GM18519 (cell line): ENCODE measurements at regions not wholly inside any gene's neighbourhood (a gene's known extent, or its start where the extent isn't known, plus 50 kb on each side); places are given as distances from the start of the nearest gene placed in this dataset.
"Not testable (repeated sequence)": the region's sequence is repeated elsewhere in the genome, so short reads cannot be mapped to it uniquely, and the experiment has no call there.

Experiments used
- ATAC-seq: cut with Tn5 transposase; IDR thresholded peaks from one replicate; pipeline ENCODE4 v1.9.1; 2021; ENCODE audit warnings: mild to moderate bottlenecking, moderate library complexity; ENCODE audit not compliant: unreplicated experiment, low FRiP score

DNA sequence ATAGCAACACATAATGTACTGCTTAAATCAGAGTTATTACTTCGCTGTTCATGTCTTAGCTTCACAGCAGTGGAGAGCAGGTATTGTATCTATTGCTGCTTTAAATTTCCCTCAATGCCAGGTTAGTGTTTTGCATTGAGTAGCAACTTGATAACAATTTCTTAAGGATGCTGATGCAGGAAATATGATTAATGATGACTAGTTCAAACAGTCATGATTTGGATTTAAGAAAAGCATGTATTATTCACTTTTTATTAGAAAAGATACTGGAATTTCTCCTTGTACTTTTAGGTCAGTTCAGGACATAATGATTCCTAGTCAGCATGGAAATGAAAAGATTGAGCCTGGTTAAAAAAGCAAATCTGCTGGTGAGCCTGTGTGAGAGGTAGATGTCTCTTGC is 67.2 kb upstream of the ARHGAP29 start:
- no peak for ATAC-seq

DNA sequence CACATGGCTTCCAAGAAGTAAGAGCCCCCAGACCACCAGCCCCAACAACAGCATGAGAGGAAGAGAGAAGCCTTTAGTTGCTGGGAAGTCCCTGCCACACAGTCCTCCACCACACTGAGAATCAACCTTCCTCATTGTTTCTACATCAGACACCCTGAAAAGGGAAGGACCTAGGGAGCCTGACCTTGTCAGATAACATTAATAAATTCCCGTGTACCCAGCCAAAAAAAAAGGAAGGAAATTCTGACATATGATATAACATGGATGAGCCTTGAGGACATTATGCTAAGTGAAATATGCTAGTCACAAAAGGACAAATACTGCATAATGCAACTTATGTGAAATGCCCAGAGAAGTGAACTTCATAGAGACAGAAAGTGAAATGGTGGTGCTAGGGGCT is 65.6 kb upstream of the ARHGAP29 start:
- no peak for ATAC-seq

GRCh38 chr1:94302497-94302896 is 65.1 kb upstream of the ARHGAP29 start:
- ATAC-seq: no peak

GRCh38 chr1:94301186-94301585 is 63.8 kb upstream of the ARHGAP29 start:
- no peak for ATAC-seq

- no peak for ATAC-seq
Measured at GRCh38 chr1:94300731-94301130, 63.3 kb upstream of the ARHGAP29 start.

DNA sequence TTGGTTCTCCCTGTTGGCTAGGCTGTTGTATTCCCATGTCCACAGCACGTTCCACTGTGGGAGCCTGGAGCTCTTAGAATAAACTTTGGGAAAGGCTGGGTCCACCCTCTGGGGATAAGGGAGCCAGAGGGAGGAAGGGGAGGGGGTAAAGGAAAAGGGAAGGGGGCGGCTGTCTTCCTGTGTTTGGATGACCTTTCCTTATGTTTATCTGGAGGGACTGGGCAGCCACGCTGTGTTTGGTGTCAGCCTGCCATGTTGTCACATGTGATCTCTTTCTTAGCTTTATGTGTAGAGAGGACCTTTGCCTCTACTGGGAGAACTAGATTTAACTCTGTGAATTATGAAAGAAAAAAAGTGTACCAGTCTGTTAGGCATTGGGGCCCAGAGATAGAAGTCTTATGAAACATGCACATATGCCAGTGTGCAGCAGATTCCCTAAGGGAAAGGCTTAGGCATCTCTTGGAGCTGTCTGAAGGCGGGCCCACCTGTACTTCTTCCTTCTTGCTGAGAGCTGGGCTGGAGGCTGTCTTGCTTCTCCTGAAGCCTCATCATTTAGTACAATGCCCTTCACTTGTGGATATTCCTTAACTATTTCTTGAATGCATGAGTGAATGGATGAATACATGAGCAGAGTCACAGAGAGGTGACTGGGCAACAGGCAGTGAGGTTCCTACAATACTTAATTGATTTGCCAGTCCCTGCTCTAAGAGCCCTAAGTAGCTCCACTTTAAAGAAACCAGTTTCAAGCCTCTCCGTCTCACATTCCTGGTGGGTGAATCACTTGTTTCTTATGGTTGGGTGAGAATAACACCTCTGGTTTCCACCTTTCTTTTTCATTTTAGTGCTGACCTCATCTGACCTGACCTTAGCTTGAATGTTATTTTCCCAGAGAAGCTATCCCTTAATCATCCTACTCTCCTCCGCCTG is 62.5 kb upstream of the ARHGAP29 start:
- no peak for ATAC-seq

GRCh38 chr1:94298861-94299260 is 61.5 kb upstream of the ARHGAP29 start:
- ATAC-seq: no peak

DNA sequence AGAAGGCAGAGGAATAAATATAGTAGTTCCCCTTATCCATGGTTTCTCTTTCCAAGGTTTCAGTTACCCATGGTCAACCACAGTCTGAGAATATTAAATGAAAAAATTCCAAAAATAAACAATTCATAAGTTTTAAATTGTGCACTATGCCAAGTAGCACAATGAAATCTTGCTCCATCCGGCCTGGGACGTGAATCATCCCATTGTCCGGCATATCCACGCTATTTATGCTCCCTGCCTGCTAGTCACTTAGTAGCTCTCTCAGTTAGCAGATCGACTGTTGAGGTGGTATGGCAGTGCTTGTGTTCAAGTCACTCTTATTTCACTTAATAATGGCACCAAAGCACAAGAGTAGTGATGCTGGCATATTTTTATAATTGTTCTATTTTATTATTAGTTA is 58.6 kb upstream of the ARHGAP29 start:
- no peak for ATAC-seq

DNA sequence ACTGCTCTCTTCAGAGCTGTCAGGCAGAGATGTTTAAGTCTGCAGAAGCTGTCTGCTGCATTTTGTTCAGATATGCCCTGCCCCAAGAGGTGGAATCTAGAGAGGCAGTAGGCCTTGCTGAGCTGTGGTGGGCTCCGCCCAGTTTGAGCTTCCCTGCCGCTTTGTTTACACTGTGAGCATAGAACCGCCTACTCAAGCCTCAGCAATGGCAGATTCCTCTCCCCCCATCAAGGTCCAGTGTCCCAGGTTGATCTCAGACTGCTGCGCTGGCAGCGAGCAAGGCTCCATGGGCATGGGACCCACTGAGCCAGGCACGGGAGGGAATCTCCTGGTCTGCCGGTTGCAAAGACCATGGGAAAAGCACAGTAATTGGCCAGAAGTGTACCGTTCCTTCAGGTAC is 55.6 kb upstream of the ARHGAP29 start:
- not testable (repeated sequence) for ATAC-seq

- ATAC-seq: not testable (repeated sequence)
Measured at GRCh38 chr1:94289244-94289643, 51.9 kb upstream of the ARHGAP29 start.
